Forelimb muscle (tissue), 1 donor: ENCODE measurements at regions not wholly inside any gene's neighbourhood (a gene's known extent, or its start where the extent isn't known, plus 50 kb on each side); places are given as distances from the start of the nearest gene placed in this dataset.
"Not testable (repeated sequence)": the region's sequence is repeated elsewhere in the genome, so short reads cannot be mapped to it uniquely, and the experiment has no call there.

ENCODE experiments used
- DNase-seq: peaks from one replicate; pipeline ENCODE4 v3.0.0-alpha.2; 2013; ENCODE audit warnings: low read depth

DNA sequence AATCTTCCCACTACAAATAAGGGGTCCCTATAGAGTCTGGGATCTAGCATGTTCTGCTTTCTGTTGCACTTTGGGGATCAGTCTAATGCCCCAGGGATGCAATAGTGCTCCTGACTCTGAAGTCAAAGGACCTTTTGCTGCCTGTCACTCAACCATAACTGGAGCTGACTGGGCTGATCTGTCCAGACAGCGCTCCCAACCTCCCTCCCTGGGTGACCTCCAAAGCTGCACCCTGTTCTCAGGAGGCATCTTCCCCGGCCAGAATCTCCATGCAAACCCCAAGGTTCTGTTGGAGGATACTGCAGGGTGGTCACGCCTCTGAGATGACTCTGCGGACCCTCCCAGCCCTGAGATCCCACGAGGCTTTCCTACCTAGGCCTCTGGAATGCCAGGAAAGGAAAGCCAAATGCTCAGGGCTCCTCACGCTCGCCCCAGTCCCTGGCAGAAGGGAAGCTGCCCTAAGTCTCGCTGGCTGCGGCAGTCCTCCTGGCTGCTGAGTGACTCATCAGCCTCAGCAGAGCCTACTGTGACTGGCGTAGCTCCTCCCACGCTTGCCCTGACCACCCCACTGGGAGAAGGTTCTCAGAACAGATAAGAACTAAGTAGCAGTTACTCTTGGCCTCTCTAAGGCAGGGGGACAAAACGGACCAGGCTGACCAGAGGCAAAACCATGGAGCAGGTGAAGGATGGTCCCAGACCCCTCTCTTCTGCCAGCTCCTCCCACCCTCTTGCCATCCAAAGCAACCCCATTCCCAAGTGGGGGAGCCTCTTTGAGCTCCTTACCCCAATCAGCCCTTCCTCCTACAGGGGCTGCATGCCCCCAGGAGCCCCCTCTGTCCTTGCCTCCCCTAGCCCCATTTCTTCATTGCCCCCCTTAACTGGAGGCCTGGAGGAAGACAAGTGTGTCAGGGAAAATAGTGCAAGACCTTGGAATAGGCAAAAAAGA is 124.1 kb upstream of the TNRC6C start:
- DNase-seq, result no peak

DNA sequence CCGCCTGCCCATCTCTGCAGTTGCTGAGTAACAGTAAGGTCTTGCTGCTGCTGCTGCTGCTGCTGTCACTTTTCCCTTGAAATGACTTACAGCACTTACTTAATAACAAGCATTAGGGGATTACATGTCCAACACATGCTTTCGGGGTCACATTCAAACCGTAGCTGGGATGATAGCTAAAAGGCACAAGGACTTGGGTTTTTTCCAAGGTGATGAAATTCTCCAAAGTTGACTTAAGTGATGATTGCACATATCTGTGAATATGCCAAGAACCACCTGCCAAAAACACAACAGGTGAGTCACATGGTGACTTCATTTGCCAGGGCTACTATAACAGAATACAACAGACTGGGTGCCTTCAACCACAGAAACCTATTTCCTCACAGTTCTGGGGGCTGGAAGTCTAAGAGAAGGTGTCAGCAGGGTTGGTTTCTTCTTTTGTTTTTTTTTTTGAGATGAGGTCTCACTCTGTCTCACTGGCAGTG is 121.9 kb upstream of the TNRC6C start:
- no peak for DNase-seq

DNA sequence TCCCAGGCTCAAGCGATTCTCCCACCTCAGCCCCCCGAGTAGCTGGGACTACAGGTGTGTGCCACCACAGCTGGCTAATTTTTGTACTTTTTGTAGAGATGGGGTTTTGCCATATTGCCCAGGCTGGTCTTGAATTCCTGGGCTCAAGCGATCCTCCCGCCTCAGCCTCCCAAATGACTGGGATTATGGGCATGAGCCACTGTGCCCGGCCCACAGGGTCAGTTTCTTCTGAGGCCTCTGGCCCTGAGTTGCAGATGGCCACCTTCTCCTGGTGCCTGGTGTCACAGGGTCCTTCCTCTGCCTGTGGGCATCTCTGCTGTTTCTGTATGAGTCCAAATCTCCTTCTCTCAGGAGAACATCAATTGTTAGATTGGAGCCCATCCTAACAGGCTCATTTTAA is 121.4 kb upstream of the TNRC6C start:
- DNase-seq, result not testable (repeated sequence)

DNA sequence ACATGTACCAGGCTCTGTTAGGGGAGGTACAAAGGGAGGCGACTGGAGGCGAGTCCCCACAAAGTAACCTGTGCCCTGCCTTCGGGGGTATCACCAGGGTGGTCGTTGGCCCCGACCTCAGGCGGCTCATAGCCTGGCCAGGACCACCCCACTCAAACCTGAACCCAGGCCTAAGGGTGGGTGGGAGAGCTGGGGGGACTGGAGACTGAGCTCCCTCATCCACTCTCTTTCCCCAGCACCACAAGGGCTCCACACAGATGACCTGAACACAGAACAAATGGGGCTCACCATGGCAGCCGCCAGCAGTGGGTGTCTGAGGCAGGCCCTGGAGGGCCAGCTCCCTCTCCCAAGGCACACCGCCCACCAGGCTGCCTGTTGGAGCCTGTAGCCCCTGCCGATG is 120.6 kb upstream of the TNRC6C start:
- DNase-seq, result no peak

DNA sequence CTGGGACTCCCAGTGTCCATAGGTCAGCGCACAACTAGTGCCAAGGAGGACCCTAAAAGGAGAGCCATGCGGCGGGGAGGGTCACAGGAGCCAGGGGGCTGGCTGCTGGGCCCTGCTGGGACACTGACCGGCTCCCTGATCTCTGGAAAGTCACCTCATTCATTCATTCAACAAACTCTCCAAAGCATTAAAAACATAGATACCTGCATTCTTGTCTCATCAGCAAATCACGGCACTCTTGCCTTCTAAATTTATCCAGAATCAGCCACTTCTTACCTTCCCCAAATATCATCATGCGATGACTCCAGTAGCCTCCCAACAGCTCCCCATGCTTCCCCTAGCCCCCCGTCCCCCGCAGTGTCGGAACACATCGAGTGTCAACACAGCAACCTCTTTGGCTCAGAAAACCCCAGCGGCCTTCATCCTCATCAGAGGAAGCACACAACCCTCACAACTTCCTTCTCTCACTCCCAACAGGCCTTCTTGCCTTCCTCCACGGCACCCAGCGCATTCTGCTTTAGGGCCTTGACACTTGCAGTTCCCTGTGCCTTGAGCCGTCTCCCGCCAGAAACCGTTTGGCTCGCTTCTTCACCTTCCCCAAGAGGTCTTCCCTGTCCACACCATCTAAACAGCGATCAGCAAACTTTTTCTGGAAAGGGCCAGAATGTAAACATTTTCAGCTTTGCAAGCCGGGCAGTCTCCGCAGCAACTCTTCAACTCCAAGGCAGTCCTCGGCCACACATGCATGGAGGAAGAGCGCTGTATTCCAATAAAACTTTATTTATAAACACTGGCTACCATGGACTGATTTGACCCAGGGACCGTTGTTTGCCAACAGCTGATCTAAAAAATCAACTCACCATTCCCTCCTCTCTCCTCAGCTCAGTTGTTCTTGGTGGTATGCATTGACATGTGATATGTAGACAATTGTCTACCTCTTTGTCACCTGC is 119.5 kb upstream of the TNRC6C start:
- DNase-seq, result no peak

DNA sequence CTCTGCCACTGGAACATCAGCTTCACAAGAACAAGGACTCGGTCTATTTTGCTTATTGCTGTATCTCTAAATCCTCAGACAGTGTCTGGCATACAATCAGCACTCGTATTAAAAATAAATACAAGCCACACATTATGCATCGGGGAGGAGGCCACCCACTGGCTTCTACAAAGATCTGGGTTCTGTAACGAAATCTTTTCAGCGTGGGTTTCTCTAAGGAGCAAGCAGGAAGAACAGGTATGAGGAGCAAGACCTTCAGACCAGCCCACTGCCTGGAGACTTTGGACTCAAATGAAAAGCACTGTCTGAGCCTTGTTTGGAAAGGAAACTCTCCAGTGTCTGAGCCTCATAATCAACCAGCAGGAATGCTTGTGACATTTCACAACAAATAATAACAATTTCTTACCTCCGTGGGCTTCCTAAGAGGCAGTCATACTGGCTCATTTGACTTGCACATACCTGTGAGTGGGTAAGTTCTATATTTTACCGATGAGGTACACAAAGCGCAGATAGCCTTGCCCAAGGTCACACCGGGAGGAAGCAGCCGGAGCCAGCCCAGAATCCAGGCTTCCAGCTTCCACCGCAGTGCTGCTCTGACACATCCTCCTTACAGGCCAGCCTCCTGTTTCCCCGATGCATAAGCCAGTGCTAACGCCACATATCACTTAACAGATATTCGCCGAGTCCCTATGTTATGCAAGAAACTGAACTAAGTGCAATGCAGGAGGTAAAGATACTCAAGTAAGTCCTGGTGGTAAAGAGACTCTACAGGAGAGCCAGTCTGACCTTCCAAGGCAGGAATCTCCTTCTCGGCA is 118.6 kb upstream of the TNRC6C start:
- no peak for DNase-seq

- no peak for DNase-seq
These were observed 117.9 kb upstream of the TNRC6C start for GRCh38 chr17:77840513-77841165.

GRCh38 chr17:77841742-77842527 is 116.6 kb upstream of the TNRC6C start:
- no peak for DNase-seq

DNA sequence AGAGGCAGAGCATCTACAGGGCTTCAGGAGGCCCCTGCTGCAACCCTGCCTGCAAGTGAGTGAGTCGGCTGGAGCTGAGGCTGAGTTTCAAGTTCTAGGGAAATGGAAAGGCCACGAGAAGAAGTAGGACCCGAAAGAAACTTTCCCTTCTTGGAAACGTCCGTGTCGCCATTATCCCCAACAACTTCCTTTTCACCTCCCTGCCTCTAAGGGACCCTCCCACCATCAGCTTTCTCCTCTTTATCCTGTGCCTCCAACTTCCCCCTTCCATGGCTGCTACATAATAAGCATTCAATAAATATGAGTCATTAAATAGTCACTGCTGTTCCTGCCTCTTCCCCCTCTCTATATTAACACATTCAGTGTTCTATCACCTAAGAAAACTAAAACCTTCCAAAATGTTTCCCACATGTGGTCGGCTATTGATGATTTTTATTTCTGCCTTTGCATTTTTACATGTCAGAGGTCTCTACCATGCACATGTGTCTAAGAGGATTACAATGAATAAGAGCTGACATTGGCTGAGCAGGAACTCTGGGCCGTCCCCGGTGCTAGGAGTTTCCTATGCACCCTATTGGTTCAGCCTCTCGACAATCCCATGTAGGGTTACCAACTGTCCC is 115.9 kb upstream of the TNRC6C start:
- no peak for DNase-seq

GRCh38 chr17:77843255-77843895 is 115.1 kb upstream of the TNRC6C start:
- DNase-seq, result not testable (repeated sequence)

DNA sequence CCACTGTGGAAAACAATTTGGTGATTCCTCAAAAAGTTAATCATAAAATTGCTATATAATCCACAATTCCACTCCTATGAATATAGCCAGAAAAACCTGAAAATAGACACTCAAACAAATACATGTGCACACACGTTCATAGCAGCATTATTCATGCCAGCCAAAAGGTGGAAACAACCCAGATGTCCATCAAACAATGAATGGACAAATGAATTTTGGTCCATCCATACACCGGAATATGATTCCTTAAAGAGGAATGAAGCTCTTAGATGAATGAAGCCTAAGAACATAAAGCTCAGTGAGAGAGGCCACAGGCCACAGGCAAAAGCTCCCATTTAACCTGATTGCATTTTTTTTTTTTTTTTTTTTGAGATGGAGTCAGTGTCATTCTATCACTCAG is 114.6 kb upstream of the TNRC6C start:
- no peak for DNase-seq

- DNase-seq, result no peak
These were observed 113.8 kb upstream of the TNRC6C start for GRCh38 chr17:77844681-77845080.

GRCh38 chr17:77845541-77846225 is 112.8 kb upstream of the TNRC6C start:
- DNase-seq, result no peak

DNA sequence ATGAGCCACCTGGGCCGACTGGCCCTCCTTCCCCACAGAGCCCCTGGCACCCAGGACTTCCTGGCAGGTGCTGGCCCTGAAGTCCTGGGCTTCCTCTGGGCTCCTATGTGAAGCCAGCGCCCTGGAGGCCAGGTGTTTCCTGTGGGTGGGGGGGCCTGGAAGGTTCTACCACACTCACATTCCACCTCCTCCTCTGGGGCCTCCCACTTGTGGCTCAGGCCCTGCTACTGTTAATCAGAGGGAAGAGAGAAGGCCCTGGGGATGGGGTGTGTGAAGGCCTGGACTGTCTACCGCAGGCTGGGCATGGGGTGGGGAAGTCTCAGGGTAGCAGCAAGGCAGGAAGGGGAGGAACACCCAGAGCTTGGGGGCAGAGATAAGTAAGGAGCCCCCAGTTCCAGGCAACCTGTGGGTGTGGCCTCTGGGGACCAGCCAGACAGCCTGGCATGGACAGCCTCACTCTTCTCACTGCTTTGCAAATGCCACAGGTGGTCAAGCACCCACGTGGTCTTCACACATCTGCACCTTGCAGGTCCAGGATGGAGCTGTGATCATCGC is 111.9 kb upstream of the TNRC6C start:
- no peak for DNase-seq

DNA sequence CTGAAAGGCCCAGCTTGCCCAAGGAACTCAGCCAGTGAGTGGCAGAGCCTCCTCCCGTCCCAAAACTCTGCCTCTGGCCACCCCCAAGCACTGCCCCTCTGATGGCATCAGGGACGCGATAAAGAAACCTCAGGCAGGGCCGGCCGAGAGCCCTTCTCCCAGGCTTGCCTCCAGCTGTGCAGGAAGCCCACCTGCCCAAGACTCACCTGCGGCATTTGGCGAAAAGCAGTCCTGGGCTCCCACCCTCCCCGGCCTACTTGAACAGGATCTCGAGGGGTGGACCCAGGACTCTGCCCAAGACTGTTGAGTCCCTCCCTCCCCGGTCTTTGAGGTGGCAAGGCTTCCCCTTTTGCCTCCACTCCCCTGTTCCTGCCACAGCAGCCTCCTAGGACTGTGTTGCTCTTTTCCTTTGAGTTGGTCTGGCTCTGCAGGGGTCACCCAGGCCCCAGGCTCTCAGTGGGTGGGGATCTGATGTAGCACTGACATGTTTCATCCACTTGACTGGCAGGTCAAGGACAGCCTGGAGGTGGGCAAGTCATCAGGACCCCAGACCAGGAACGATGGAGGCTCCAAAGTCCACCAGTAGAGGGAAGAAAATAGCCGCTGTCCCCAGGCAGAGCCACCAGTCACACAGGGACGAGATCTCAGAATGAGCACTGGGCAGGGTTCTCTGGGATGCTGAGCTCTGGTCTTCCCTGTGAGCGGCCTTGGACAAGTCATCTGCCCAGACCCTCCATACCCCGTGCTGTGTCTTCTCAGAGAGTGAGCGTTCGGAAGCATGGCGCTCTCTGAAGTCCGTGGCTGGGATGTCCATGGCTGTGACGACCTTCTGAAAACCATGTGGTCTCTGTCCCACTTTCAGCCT is 111.0 kb upstream of the TNRC6C start:
- DNase-seq, result no peak

DNA sequence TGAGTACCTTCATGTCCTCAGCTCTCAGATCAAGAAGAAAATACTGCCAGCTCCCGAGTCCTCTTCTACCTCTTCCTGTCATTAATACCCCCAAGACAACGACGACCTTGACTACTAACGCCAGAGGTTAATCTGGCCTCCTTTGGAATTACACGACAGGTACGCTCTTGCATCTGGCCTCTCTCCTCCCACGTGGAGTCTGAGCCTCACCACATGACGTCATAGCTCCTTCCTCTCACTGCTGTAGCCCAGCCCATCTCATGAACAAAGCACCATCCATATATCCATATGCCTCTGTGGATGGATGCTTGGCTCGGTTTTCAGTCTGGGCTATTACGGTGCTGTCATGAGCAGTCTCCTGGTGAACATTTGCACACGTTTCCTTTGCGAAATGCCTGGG is 110.2 kb upstream of the TNRC6C start:
- DNase-seq, result no peak

DNA sequence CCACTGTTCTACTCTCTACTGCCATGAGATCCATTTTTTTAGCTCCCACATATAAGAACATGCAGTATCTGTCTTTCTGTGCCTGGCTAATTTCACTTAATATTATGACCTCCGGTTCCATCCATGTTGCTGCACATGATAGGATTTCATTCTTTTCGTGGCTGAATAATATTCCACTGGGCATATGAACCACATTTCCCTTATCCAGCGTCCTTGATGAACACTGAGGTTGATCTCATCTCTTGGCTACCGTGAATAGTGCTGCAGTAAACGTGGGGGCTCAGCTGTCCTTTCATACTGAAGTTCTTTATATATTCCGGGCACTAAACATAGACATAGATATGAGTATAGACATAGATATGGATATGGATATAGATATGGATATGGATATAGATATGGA is 109.3 kb upstream of the TNRC6C start:
- no peak for DNase-seq
